OCI-LY7 (cell line): ENCODE measurements at regions not wholly inside any gene's neighbourhood (a gene's known extent, or its start where the extent isn't known, plus 50 kb on each side); places are given as distances from the start of the nearest gene placed in this dataset.

Experiments
- CTCF ChIP-seq: fragments of 200-600 bp; sonication (generic); conservative IDR thresholded peaks from 2 replicates; pipeline ENCODE4 v1.5.1; 2014; ENCODE audit warnings: mild to moderate bottlenecking, antibody characterized with exemption, low read length, moderate library complexity, mixed read lengths
- EZH2phosphoT487 ChIP-seq: fragments of 200-600 bp; sonication (generic); IDR thresholded peaks from 2 replicates; pipeline ENCODE4 v1.6.1; 2018; ENCODE audit warnings: low read depth, borderline replicate concordance, mild to moderate bottlenecking, mixed run types, antibody characterized with exemption, low read length, moderate library complexity, mixed read lengths

- no peak for TF ChIP-seq CTCF
- TF ChIP-seq EZH2phosphoT487: no peak
Measured at GRCh38 chr6:40930045-40930444, 109.0 kb downstream of the UNC5CL start.
